Neutrophil (primary cell): ENCODE measurements at regions not wholly inside any gene's neighbourhood (a gene's known extent, or its start where the extent isn't known, plus 50 kb on each side); places are given as distances from the start of the nearest gene placed in this dataset.
A peak's percentile ranks its signal among the peaks of the same experiment; 100 is the strongest.
"Not testable (repeated sequence)": the region's sequence is repeated elsewhere in the genome, so short reads cannot be mapped to it uniquely, and the experiment has no call there.

Source experiments
- H3K27ac ChIP-seq: fragments of 200-600 bp; sonication (generic); 2 replicates; pipeline ENCODE4 v1.5.1; 2016; ENCODE audit warnings: mild to moderate bottlenecking, moderate library complexity
- H3K27me3 ChIP-seq: fragments of 200-600 bp; sonication (generic); 2 replicates; pipeline ENCODE4 v1.6.0; 2016; ENCODE audit warnings: mild to moderate bottlenecking
- H3K36me3 ChIP-seq: fragments of 200-600 bp; sonication (generic); 2 replicates; pipeline ENCODE4 v1.5.1; 2017
- H3K4me1 ChIP-seq, 2 experiments: fragments of 200-600 bp in 1 of 2; sonication (generic) in 1 of 2; 1 replicate in 1 of 2; 2 replicates in 1 of 2; pipeline versions ENCODE4 v1.5.1 to v1.6.1; 2013 to 2016; ENCODE audit warnings: low read depth in 1 of 2, low read length in 1 of 2, mild to moderate bottlenecking in 1 of 2, moderate library complexity in 1 of 2; ENCODE audit not compliant: control insufficient read depth in 1 of 2, insufficient read depth in 1 of 2
- H3K4me3 ChIP-seq, 2 experiments: fragments of 200-600 bp in 1 of 2; sonication (generic) in 1 of 2; 1 replicate in 1 of 2; 2 replicates in 1 of 2; pipeline ENCODE4 v1.5.1; 2013 to 2016; ENCODE audit warnings: low read depth in 1 of 2, low read length in 1 of 2, mild to moderate bottlenecking in 1 of 2, moderate library complexity in 1 of 2
- H3K9me3 ChIP-seq: fragments of 200-600 bp; sonication (generic); 2 replicates; pipeline ENCODE4 v1.5.1; 2016
- CTCF ChIP-seq: fragments of 200-600 bp; sonication (generic); IDR thresholded peaks from 2 replicates; pipeline ENCODE4 v1.5.1; 2016; ENCODE audit warnings: antibody characterized with exemption

DNA sequence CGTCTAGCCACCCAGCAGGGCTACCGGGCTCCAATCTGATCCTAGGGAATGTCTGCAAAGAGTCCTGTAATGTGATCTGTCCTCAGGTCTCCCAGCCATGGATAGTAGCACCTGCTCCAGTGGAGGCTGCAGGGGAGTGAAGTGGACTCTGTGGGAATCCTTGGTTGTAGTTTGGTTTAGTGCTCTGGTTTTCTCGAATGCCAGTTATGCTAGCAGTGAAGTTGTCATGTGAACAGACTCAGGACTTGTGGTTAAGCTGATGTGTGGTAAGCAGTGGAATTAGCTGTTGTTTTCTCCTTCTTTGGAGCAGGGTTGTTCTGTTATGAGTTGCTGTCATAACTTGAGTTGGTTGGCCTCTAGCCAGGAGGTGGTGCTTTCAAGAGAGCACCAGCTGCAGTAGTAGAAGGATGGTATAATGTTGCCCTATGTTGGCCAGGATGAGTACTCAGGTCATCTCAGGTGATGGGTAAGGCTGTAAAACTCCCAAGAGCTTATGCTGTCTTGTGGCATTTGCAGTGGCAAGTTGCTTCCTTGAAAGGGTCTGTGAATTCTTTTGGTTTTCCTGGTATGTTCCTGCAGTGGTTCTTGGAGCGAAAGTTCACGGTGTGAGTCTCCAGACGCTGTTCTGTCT lies 390.2 kb downstream of the UTRN start:
- peaks cover 29 to 50% of the 10 kb centered on the region in 2 experiments for H3K4me1 ChIP-seq
- H3K27me3 ChIP-seq, result no peaks in the 10 kb centered on the region
- peak overlapping the region; percentile 66 for H3K27ac ChIP-seq
- H3K9me3 ChIP-seq, result no peaks in the 10 kb centered on the region
- TF ChIP-seq CTCF, result no peak
- no peaks in the 10 kb centered on the region for H3K36me3 ChIP-seq
- no peak overlapping the region for H3K4me3 ChIP-seq

DNA sequence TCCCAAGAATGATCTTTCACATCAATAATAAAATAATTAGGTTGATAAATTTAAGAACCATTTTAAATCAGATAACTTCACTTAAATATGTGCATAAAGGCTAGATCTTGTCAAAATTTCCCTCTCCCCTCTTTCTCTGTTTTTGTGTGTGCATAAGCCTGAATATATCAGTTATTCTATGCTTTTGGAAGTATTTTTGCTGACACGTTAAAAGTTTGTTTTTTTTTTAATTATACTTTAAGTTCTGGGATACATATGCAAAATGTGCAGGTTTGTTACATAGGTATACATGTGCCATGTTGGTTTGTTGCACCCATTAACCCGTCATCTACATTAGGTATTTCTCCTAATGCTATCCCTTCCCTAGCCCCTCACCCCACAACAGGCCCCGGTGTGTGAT lies 391.2 kb downstream of the UTRN start:
- H3K9me3 ChIP-seq, H3K27me3 ChIP-seq, H3K36me3 ChIP-seq, H3K4me3 ChIP-seq: not testable (repeated sequence)
- Histone ChIP-seq H3K27ac (peak overlapping the region; percentile 66), H3K4me1 (peaks cover 39 to 58% of the 10 kb centered on the region in 2 experiments)

DNA sequence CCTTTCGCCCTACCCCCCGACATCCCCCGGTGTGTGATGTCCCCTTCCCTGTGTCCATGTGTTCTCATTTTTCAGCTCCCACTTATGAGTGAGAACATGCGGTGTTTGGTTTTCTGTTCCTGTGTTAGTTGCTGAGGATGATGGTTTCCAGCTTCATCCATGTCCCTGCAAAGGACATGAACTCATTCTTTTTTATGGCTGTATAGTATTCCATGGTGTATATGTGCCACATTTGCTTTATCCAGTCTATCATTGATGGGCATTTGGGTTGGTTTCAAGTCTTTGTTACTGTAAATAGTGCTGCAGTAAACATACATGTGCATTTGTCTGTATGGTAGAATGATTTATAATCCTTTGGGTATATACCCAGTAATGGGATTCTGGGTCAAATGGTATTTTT lies 392.1 kb downstream of the UTRN start:
- not testable (repeated sequence) for H3K4me3 ChIP-seq, H3K9me3 ChIP-seq
- H3K4me1 ChIP-seq, result peaks cover 44 to 64% of the 10 kb centered on the region in 2 experiments

DNA sequence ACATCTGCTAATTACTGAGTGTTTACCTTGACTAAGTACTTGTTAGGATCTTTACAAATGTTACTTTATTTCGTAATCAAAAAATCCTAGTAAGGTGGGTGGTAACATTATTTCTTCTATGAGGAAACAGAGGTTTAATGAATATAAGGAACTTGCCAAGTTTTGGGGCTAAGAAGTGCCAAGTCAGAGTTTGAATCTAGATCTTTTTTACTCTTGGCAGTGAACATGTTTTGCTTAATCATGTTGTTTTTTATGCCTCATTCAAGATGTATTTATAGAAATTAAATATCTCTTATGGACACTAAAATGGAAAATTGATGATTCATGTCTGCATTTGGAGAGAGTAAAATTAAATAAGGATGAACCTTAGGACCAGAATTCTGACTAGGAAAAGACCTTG lies 393.7 kb downstream of the UTRN start:
- peaks cover 44 to 64% of the 10 kb centered on the region in 2 experiments for H3K4me1 ChIP-seq
- H3K4me3 ChIP-seq, result peak overlapping the region in 1 of 2 experiments; percentile 20
- no peak for TF ChIP-seq CTCF
- no peaks in the 10 kb centered on the region for H3K27me3 ChIP-seq
- H3K27ac ChIP-seq, result peak overlapping the region; percentile 74
- H3K36me3 ChIP-seq, result no peaks in the 10 kb centered on the region
- no peaks in the 10 kb centered on the region for H3K9me3 ChIP-seq

More for the DNA sequence above, 392.1 kb downstream of the UTRN start:
- H3K36me3 ChIP-seq, H3K27me3 ChIP-seq: not testable (repeated sequence)
- H3K27ac ChIP-seq, result peak overlapping the region; percentile 66

GRCh38 chr6:144681334-144681733 lies 396.2 kb downstream of the UTRN start:
- H3K4me3 ChIP-seq, result no peak overlapping the region
- no peaks in the 10 kb centered on the region for H3K36me3 ChIP-seq
- H3K4me1 ChIP-seq, result peaks cover 36 to 49% of the 10 kb centered on the region in 2 experiments
- H3K9me3 ChIP-seq, result no peaks in the 10 kb centered on the region
- no peak for TF ChIP-seq CTCF
- H3K27ac ChIP-seq, result peak overlapping the region; percentile 32
- H3K27me3 ChIP-seq, result no peaks in the 10 kb centered on the region

DNA sequence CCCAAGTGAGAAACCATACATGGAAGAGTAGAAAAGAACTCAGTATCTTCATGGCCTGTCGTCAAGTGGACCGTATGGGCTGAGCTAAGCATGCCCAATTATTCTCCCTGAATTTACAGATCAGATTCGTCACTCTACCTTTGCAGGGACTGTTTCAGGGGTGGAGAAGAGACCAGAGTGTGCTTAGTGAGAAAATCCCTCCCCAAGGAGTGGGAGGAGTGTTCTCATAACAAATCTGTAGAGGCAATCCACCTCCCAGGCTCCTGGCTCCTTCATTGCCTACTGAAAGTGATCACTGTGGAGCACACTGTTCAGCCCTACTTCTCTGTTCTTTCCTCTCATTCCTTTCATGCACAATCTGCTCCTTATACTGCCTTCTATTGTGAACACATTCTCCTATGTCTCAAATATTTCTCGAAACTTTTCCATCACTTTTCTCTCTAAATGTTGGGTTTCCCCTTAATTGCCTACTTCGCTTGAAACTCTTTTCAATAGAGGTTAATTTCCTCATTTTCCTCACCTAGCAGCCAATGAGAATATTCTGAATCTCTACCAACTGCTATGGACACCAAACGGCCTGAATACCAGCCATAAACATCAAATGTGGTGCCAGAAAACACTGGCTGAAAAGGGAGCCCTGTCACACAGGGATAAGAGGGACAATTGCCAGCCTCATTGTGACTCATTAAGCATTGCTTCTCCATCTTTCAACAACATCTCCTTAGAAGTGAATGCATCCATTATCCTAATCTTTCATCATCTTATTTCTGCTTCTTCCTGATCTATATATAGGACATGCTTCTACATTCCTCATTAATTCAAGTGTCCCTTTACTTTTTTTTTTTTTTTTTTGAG lies 398.3 kb downstream of the UTRN start:
- no peak overlapping the region for H3K27ac ChIP-seq
- no peaks in the 10 kb centered on the region for H3K27me3 ChIP-seq
- H3K4me3 ChIP-seq, result no peak overlapping the region
- H3K36me3 ChIP-seq, result no peaks in the 10 kb centered on the region
- TF ChIP-seq CTCF, result no peak
- H3K9me3 ChIP-seq, result no peaks in the 10 kb centered on the region
- H3K4me1 ChIP-seq, result peaks cover 33 to 38% of the 10 kb centered on the region in 2 experiments
